ENCODE measurements at regions not wholly inside any gene's neighbourhood (a gene's known extent, or its start where the extent isn't known, plus 50 kb on each side); places are given as distances from the start of the nearest gene placed in this dataset.

- no peak for TF ChIP-seq POLR2A (IDR thresholded peaks at IDR 0.05)
- TF ChIP-seq CTCF (IDR thresholded peaks at IDR 0.05): no peak
- Histone ChIP-seq H3K9me3 (no peaks in the 10 kb centered on the region), H3K4me3 (peak overlapping the region; percentile 57 to 68), H3K4me1 (peaks cover 11% of the 10 kb centered on the region), H3K27me3 (no peaks in the 10 kb centered on the region), H3K27ac (peak overlapping the region in 1 of 2 donors; percentile 36), H3K36me3 (ENCODE audit: low read depth, missing control alignments) (no peaks in the 10 kb centered on the region)
- peak; percentile 58 for DNase-seq
- WGBS, 2 donors: 2 to 5% methylated on average over 21 to 61 of the region's 74 CpGs
- intact Hi-C loops (cut with DNase I; ENCODE audit: low total_unique reads): no loop called here
Observed at GRCh38 chr6:30006170-30007131, 54.6 kb upstream of the POLR1H start.

DNA sequence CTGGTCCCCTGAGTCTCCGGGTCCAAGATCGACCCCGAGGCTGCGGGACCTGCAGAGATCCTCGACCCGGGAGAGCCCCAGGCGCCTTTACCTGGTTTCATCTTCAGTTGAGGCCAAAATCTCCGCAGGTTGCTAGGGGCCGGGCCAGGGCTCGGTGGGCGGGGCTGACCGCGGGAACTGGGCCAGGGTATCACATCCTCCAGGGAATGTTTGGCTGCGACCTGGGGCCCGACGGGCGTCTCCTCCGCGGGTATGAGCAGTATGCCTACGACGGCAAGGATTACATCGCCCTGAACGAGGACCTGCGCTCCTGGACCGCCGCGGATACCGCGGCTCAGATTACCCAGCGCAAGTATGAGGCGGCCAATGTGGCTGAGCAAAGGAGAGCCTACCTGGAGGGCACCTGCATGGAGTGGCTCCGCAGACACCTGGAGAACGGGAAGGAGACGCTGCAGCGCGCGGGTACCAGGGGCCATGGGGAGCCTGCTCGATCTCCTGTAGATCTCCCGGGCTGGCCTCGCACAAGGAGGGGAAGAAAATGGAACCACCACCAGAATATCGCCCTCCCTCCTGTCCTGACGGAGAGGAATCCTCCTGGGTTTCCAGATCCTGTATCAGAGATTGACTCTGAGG lies 53.8 kb upstream of the POLR1H start:
- Histone ChIP-seq H3K4me3 (peak overlapping the region; percentile 57 to 68), H3K27me3 (no peaks in the 10 kb centered on the region), H3K36me3 (ENCODE audit: low read depth, missing control alignments) (no peaks in the 10 kb centered on the region), H3K9me3 (no peaks in the 10 kb centered on the region), H3K4me1 (peaks cover 11% of the 10 kb centered on the region), H3K27ac (no peak overlapping the region)
- TF ChIP-seq CTCF (IDR thresholded peaks at IDR 0.05): no peak
- TF ChIP-seq POLR2A (IDR thresholded peaks at IDR 0.05): no peak
- 11 to 38% methylated on average over 3 to 42 of the region's 42 CpGs for WGBS, 2 donors
- DNase-seq: no peak
- intact Hi-C loops (cut with DNase I; ENCODE audit: low total_unique reads): no loop called here

DNA sequence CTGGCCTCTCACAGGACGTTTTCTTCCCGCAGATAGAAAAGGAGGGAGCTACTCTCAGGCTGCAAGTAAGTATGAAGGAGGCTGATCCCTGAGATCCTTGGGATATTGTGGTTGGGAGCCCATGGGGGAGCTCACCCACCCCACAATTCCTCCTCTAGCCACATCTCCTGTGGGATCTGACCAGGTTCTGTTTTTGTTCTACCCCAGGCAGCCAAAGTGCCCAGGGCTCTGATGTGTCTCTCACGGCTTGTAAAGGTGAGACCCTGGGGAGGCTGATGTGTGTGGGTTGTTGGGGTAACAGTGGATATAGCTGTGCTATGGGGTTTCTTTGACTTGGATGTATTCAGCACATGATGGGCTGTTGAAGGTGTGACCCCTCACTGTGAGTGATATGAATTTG lies 52.0 kb upstream of the POLR1H start:
- intact Hi-C loops (cut with DNase I; ENCODE audit: low total_unique reads): no loop called here
- no peaks in the 10 kb centered on the region for H3K9me3 ChIP-seq
- 78 to 90% methylated on average over 3 of the region's 3 CpGs for WGBS, 2 donors

More for the DNA sequence above, 52.0 kb upstream of the POLR1H start:
- H3K36me3 ChIP-seq (ENCODE audit: low read depth, missing control alignments): no peaks in the 10 kb centered on the region
- H3K4me3 ChIP-seq: no peak overlapping the region
- no peak for DNase-seq
- no peak overlapping the region for H3K27ac ChIP-seq
- no peaks in the 10 kb centered on the region for H3K27me3 ChIP-seq
- H3K4me1 ChIP-seq: peaks cover 11% of the 10 kb centered on the region
- TF ChIP-seq POLR2A (IDR thresholded peaks at IDR 0.05) (no peak), CTCF (IDR thresholded peaks at IDR 0.05) (no peak)
